Stimulated activated naive B cell treated with anti-CD40 and anti-IgM and Interleukin-4, amounts not matched to agents 10 μg/mL and 1 μg/mL and 100 μg/mL, for 72 hours (primary cell): ENCODE measurements at regions not wholly inside any gene's neighbourhood (a gene's known extent, or its start where the extent isn't known, plus 50 kb on each side); places are given as distances from the start of the nearest gene placed in this dataset.
"Not testable (repeated sequence)": the region's sequence is repeated elsewhere in the genome, so short reads cannot be mapped to it uniquely, and the experiment has no call there.

Source experiments
- ATAC-seq, 2 donors: fragments of 150-1000 bp; cut with Tn5 transposase; replicated peaks; 2 replicates each; pipeline ENCODE4 v1.10.0; 2021; ENCODE audit warnings: moderate library complexity in 1 of 2
- DNase-seq: peaks from one replicate; pipeline ENCODE4 v3.0.0; 2021
- H3K27ac Mint-ChIP-seq: one replicate; pipeline ENCODE4 v1.8.0; 2022; ENCODE audit warnings: mild to moderate bottlenecking, mixed read lengths
- H3K27me3 Mint-ChIP-seq, 2 donors: one replicate each; pipeline ENCODE4 v1.8.0; 2022; ENCODE audit warnings: mixed read lengths in 2 of 2
- H3K36me3 Mint-ChIP-seq, 2 donors: one replicate each; pipeline ENCODE4 v1.8.0; 2022; ENCODE audit warnings: mixed read lengths in 2 of 2, mild to moderate bottlenecking in 1 of 2
- H3K4me1 Mint-ChIP-seq, 2 donors: one replicate each; pipeline ENCODE4 v1.8.0; 2022; ENCODE audit warnings: mixed read lengths in 2 of 2, mild to moderate bottlenecking in 1 of 2
- H3K4me3 Mint-ChIP-seq, 2 donors: one replicate each; pipeline ENCODE4 v1.8.0; 2022; ENCODE audit warnings: mild to moderate bottlenecking in 2 of 2, mixed read lengths in 2 of 2, moderate library complexity in 1 of 2
- H3K9me3 Mint-ChIP-seq, 2 donors: one replicate each; pipeline ENCODE4 v1.8.0; 2022; ENCODE audit warnings: mixed read lengths in 2 of 2, mild to moderate bottlenecking in 1 of 2

GRCh38 chr5:94049307-94049922, 308.0 kb upstream of the POU5F2 start:
- peak; percentile 51 for DNase-seq
- Mint-ChIP-seq H3K4me3 (peak overlapping the region in 1 of 2 donors; percentile 32), H3K36me3 (peaks cover 20 to 41% of the 10 kb centered on the region in 2 donors), H3K4me1 (peaks cover 5 to 15% of the 10 kb centered on the region in 2 donors)
- peak; percentile 95 to 96 for ATAC-seq
- not testable (repeated sequence) for H3K27me3 Mint-ChIP-seq, H3K9me3 Mint-ChIP-seq, H3K27ac Mint-ChIP-seq

GRCh38 chr5:94045839-94046782, 304.7 kb upstream of the POU5F2 start:
- H3K27ac Mint-ChIP-seq, result no peak overlapping the region
- ATAC-seq, result no peak
- H3K36me3 Mint-ChIP-seq, result peaks cover 25 to 49% of the 10 kb centered on the region in 2 donors
- H3K4me1 Mint-ChIP-seq, result peaks cover 5 to 15% of the 10 kb centered on the region in 2 donors
- no peaks in the 10 kb centered on the region for H3K27me3 Mint-ChIP-seq
- DNase-seq, result no peak
- no peak overlapping the region for H3K4me3 Mint-ChIP-seq
- peaks cover under 1 to 1% of the 10 kb centered on the region in 2 donors for H3K9me3 Mint-ChIP-seq

- ATAC-seq, result no peak
Observed at GRCh38 chr5:94043311-94043710, 301.9 kb upstream of the POU5F2 start.

GRCh38 chr5:94040591-94041148, 299.3 kb upstream of the POU5F2 start:
- Mint-ChIP-seq H3K27me3 (no peaks in the 10 kb centered on the region), H3K36me3 (peaks cover 33 to 53% of the 10 kb centered on the region in 2 donors), H3K27ac (no peak overlapping the region), H3K4me1 (no peaks in the 10 kb centered on the region), H3K9me3 (peaks cover 1 to 2% of the 10 kb centered on the region in 2 donors), H3K4me3 (no peak overlapping the region)
- ATAC-seq (no peak), DNase-seq (no peak)

More at GRCh38 chr5:94043311-94043710, 301.9 kb upstream of the POU5F2 start:
- Mint-ChIP-seq H3K4me3 (no peak overlapping the region), H3K27ac (no peak overlapping the region), H3K27me3 (no peaks in the 10 kb centered on the region), H3K36me3 (peaks cover 33 to 59% of the 10 kb centered on the region in 2 donors), H3K9me3 (peaks cover 1 to 2% of the 10 kb centered on the region in 2 donors), H3K4me1 (no peaks in the 10 kb centered on the region)
- no peak for DNase-seq

GRCh38 chr5:94039101-94039500, 297.7 kb upstream of the POU5F2 start:
- peaks cover 29 to 50% of the 10 kb centered on the region in 2 donors for H3K36me3 Mint-ChIP-seq
- peaks cover 0 to 2% of the 10 kb centered on the region in 2 donors for H3K9me3 Mint-ChIP-seq
- H3K4me3 Mint-ChIP-seq, result no peak overlapping the region
- H3K27ac Mint-ChIP-seq, result no peak overlapping the region
- DNase-seq (no peak), ATAC-seq (no peak)
- no peaks in the 10 kb centered on the region for H3K27me3 Mint-ChIP-seq
- no peaks in the 10 kb centered on the region for H3K4me1 Mint-ChIP-seq

GRCh38 chr5:94031631-94032030, 290.2 kb upstream of the POU5F2 start:
- no peak for DNase-seq
- peaks cover 4 to 6% of the 10 kb centered on the region in 2 donors for H3K9me3 Mint-ChIP-seq
- peaks cover 48 to 65% of the 10 kb centered on the region in 2 donors for H3K36me3 Mint-ChIP-seq
- ATAC-seq, result no peak
- no peaks in the 10 kb centered on the region for H3K4me1 Mint-ChIP-seq
- H3K27me3 Mint-ChIP-seq, result no peaks in the 10 kb centered on the region
- no peak overlapping the region for H3K27ac Mint-ChIP-seq
- H3K4me3 Mint-ChIP-seq, result no peak overlapping the region

- H3K4me3 Mint-ChIP-seq, result no peak overlapping the region
Observed at GRCh38 chr5:94028001-94028400, 286.6 kb upstream of the POU5F2 start.

GRCh38 chr5:94027145-94027544, 285.7 kb upstream of the POU5F2 start:
- no peaks in the 10 kb centered on the region for H3K27me3 Mint-ChIP-seq
- DNase-seq, result no peak
- H3K9me3 Mint-ChIP-seq, result no peaks in the 10 kb centered on the region
- H3K27ac Mint-ChIP-seq, result no peak overlapping the region
- H3K36me3 Mint-ChIP-seq, result peaks cover 37 to 50% of the 10 kb centered on the region in 2 donors
- ATAC-seq, result no peak
- peaks cover 7 to 16% of the 10 kb centered on the region in 2 donors for H3K4me1 Mint-ChIP-seq
- no peak overlapping the region for H3K4me3 Mint-ChIP-seq

More at GRCh38 chr5:94028001-94028400, 286.6 kb upstream of the POU5F2 start:
- Mint-ChIP-seq H3K27me3 (no peaks in the 10 kb centered on the region), H3K4me1 (peaks cover 7 to 10% of the 10 kb centered on the region in 2 donors), H3K27ac (no peak overlapping the region), H3K36me3 (peaks cover 44 to 58% of the 10 kb centered on the region in 2 donors), H3K9me3 (peaks cover 1 to 3% of the 10 kb centered on the region in 2 donors)
- DNase-seq, result no peak
- no peak for ATAC-seq

GRCh38 chr5:94025788-94026473, 284.5 kb upstream of the POU5F2 start:
- peaks cover 7 to 16% of the 10 kb centered on the region in 2 donors for H3K4me1 Mint-ChIP-seq
- no peak for DNase-seq
- H3K36me3 Mint-ChIP-seq, result peaks cover 35 to 47% of the 10 kb centered on the region in 2 donors
- H3K27ac Mint-ChIP-seq, result no peak overlapping the region
- no peaks in the 10 kb centered on the region for H3K27me3 Mint-ChIP-seq
- peaks cover 0 to 1% of the 10 kb centered on the region in 2 donors for H3K9me3 Mint-ChIP-seq
- ATAC-seq, result no peak
- H3K4me3 Mint-ChIP-seq, result no peak overlapping the region

- Mint-ChIP-seq H3K4me3 (no peak overlapping the region), H3K4me1 (peaks cover 7 to 16% of the 10 kb centered on the region in 2 donors), H3K27ac (no peak overlapping the region), H3K9me3 (peaks cover 0 to 6% of the 10 kb centered on the region in 2 donors), H3K27me3 (no peaks in the 10 kb centered on the region), H3K36me3 (peaks cover 36 to 45% of the 10 kb centered on the region in 2 donors)
- DNase-seq (no peak), ATAC-seq (no peak)
Observed at GRCh38 chr5:94024620-94025019, 283.2 kb upstream of the POU5F2 start.

GRCh38 chr5:94024101-94024500, 282.7 kb upstream of the POU5F2 start:
- H3K27ac Mint-ChIP-seq, result no peak overlapping the region
- DNase-seq (no peak), ATAC-seq (no peak)
- no peaks in the 10 kb centered on the region for H3K27me3 Mint-ChIP-seq
- H3K9me3 Mint-ChIP-seq, result peaks cover 0 to 8% of the 10 kb centered on the region in 2 donors
- H3K36me3 Mint-ChIP-seq, result peaks cover 35 to 45% of the 10 kb centered on the region in 2 donors
- H3K4me1 Mint-ChIP-seq, result peaks cover 7 to 16% of the 10 kb centered on the region in 2 donors
- no peak overlapping the region for H3K4me3 Mint-ChIP-seq

- DNase-seq (no peak), ATAC-seq (no peak)
- Mint-ChIP-seq H3K36me3 (peaks cover 55 to 71% of the 10 kb centered on the region in 2 donors), H3K4me1 (peaks cover 7 to 21% of the 10 kb centered on the region in 2 donors), H3K27ac (no peak overlapping the region), H3K9me3 (peaks cover 13 to 17% of the 10 kb centered on the region in 2 donors), H3K27me3 (no peaks in the 10 kb centered on the region), H3K4me3 (no peak overlapping the region)
Observed at GRCh38 chr5:94021246-94021645, 279.8 kb upstream of the POU5F2 start.

GRCh38 chr5:94017579-94017978, 276.2 kb upstream of the POU5F2 start:
- peaks cover 0 to 8% of the 10 kb centered on the region in 2 donors for H3K4me1 Mint-ChIP-seq
- no peak overlapping the region for H3K4me3 Mint-ChIP-seq
- no peaks in the 10 kb centered on the region for H3K27me3 Mint-ChIP-seq
- peaks cover 31 to 33% of the 10 kb centered on the region in 2 donors for H3K9me3 Mint-ChIP-seq
- no peak for DNase-seq
- ATAC-seq, result no peak
- no peak overlapping the region for H3K27ac Mint-ChIP-seq
- peaks cover 72 to 90% of the 10 kb centered on the region in 2 donors for H3K36me3 Mint-ChIP-seq

- no peak for ATAC-seq
- Mint-ChIP-seq H3K4me1 (peaks cover 0 to 4% of the 10 kb centered on the region in 2 donors), H3K27ac (no peak overlapping the region), H3K9me3 (peaks cover 20 to 21% of the 10 kb centered on the region in 2 donors), H3K36me3 (peaks cover 46 to 50% of the 10 kb centered on the region in 2 donors), H3K4me3 (no peak overlapping the region), H3K27me3 (no peaks in the 10 kb centered on the region)
- DNase-seq, result no peak
Observed at GRCh38 chr5:94010814-94011213, 269.4 kb upstream of the POU5F2 start.
